ENCODE measurements at regions not wholly inside any gene's neighbourhood (a gene's known extent, or its start where the extent isn't known, plus 50 kb on each side); places are given as distances from the start of the nearest gene placed in this dataset.

- TF ChIP-seq CTCF (IDR thresholded peaks at IDR 0.05) (no peak), POLR2A (IDR thresholded peaks at IDR 0.05) (no peak)
These were observed 276.9 kb upstream of the E2F7 start for GRCh38 chr12:77342253-77342652.

All from adrenal gland (tissue), 5 donors.